Loucy (cell line): ENCODE measurements at regions not wholly inside any gene's neighbourhood (a gene's known extent, or its start where the extent isn't known, plus 50 kb on each side); places are given as distances from the start of the nearest gene placed in this dataset.

Source experiments
- H2AFZ ChIP-seq: fragments of 200-600 bp; sonication (generic); 2 replicates; pipeline ENCODE4 v1.6.0; 2016; ENCODE audit warnings: antibody characterized with exemption, mild to moderate bottlenecking, low read length, moderate library complexity
- H3F3A ChIP-seq: fragments of 200-600 bp; 2 replicates; pipeline ENCODE4 v1.6.0; 2016; ENCODE audit warnings: antibody characterized with exemption, low read depth, mild to moderate bottlenecking
- H3K27me3 ChIP-seq: fragments of 200-600 bp; sonication (generic); 2 replicates; pipeline ENCODE4 v1.6.1; 2014; ENCODE audit warnings: low read length, mild to moderate bottlenecking; ENCODE audit not compliant: insufficient read depth, poor library complexity, severe bottlenecking
- H3K36me3 ChIP-seq: fragments of 200-600 bp; sonication (generic); 2 replicates; pipeline ENCODE4 v1.6.1; 2016; ENCODE audit warnings: low read length; ENCODE audit not compliant: insufficient read depth
- H3K4me1 ChIP-seq: fragments of 200-600 bp; sonication (generic); 2 replicates; pipeline ENCODE4 v1.5.1; 2014; ENCODE audit warnings: low read length, mild to moderate bottlenecking; ENCODE audit not compliant: insufficient read depth, poor library complexity, severe bottlenecking
- H3K4me2 ChIP-seq: fragments of 200-600 bp; sonication (generic); 2 replicates; pipeline ENCODE4 v1.6.0; 2014; ENCODE audit warnings: antibody characterized with exemption, low read length, low read depth, mild to moderate bottlenecking; ENCODE audit not compliant: poor library complexity, severe bottlenecking
- H3K4me3 ChIP-seq: fragments of 200-600 bp; sonication (generic); 2 replicates; pipeline ENCODE4 v1.5.1; 2014; ENCODE audit warnings: low read length, mild to moderate bottlenecking, mixed read lengths; ENCODE audit not compliant: poor library complexity, severe bottlenecking
- H3K79me2 ChIP-seq: fragments of 200-600 bp; sonication (generic); 2 replicates; pipeline ENCODE4 v1.6.1; 2014; ENCODE audit warnings: low read length; ENCODE audit not compliant: insufficient read depth
- H3K9ac ChIP-seq: fragments of 200-600 bp; sonication (generic); 2 replicates; pipeline ENCODE4 v1.6.0; 2014; ENCODE audit warnings: mild to moderate bottlenecking, low read depth, low read length, moderate library complexity; ENCODE audit not compliant: poor library complexity, severe bottlenecking
- H3K9me2 ChIP-seq: fragments of 200-600 bp; sonication (generic); replicated peaks from 2 replicates; pipeline ENCODE4 v1.6.1; 2016; ENCODE audit warnings: low read depth, low read length, mixed read lengths
- H3K9me3 ChIP-seq: fragments of 200-600 bp; sonication (generic); 2 replicates; pipeline ENCODE4 v1.6.1; 2014; ENCODE audit warnings: mild to moderate bottlenecking, antibody characterized with exemption, low read length, low read depth; ENCODE audit not compliant: insufficient read depth
- H4K20me1 ChIP-seq: fragments of 200-600 bp; sonication (generic); 2 replicates; pipeline ENCODE4 v1.6.0; 2014; ENCODE audit warnings: antibody characterized with exemption, low read length, mild to moderate bottlenecking; ENCODE audit not compliant: insufficient read depth, poor library complexity, severe bottlenecking
- CTCF ChIP-seq: fragments of 200-600 bp; sonication (generic); conservative IDR thresholded peaks from 2 replicates; pipeline ENCODE4 v1.5.1; 2014; ENCODE audit warnings: mild to moderate bottlenecking, antibody characterized with exemption, low read length
- EZH2phosphoT487 ChIP-seq: fragments of 200-600 bp; IDR thresholded peaks from 2 replicates; pipeline ENCODE4 v1.6.1; 2018; ENCODE audit warnings: antibody characterized with exemption, mild to moderate bottlenecking, moderate library complexity, borderline replicate concordance

GRCh38 chr15:88976656-88977055 lies 63.5 kb upstream of the MFGE8 start:
- Histone ChIP-seq H3K9ac (no peak overlapping the region), H3F3A (no peaks in the 10 kb centered on the region), H3K4me1 (no peaks in the 10 kb centered on the region), H3K4me2 (no peak overlapping the region), H4K20me1 (no peaks in the 10 kb centered on the region), H3K9me2 (no peaks in the 10 kb centered on the region), H3K36me3 (no peaks in the 10 kb centered on the region), H3K79me2 (no peaks in the 10 kb centered on the region), H2AFZ (no peak overlapping the region), H3K27me3 (no peaks in the 10 kb centered on the region), H3K9me3 (no peaks in the 10 kb centered on the region), H3K4me3 (no peak overlapping the region)
- TF ChIP-seq EZH2phosphoT487, result no peak
- TF ChIP-seq CTCF, result no peak

- Histone ChIP-seq H3K9me2 (no peaks in the 10 kb centered on the region), H4K20me1 (no peaks in the 10 kb centered on the region), H3K4me1 (peaks cover 5% of the 10 kb centered on the region), H3K9me3 (no peaks in the 10 kb centered on the region), H2AFZ (no peak overlapping the region), H3F3A (no peaks in the 10 kb centered on the region), H3K4me2 (no peak overlapping the region), H3K36me3 (no peaks in the 10 kb centered on the region), H3K4me3 (no peak overlapping the region), H3K79me2 (no peaks in the 10 kb centered on the region), H3K9ac (no peak overlapping the region), H3K27me3 (no peaks in the 10 kb centered on the region)
- TF ChIP-seq EZH2phosphoT487 (no peak), CTCF (no peak)
These were observed 66.5 kb upstream of the MFGE8 start for GRCh38 chr15:88979674-88980073.

GRCh38 chr15:88980498-88980897 lies 67.3 kb upstream of the MFGE8 start:
- Histone ChIP-seq H3K9me3 (no peaks in the 10 kb centered on the region), H3F3A (no peaks in the 10 kb centered on the region), H3K4me2 (no peak overlapping the region), H3K9me2 (no peaks in the 10 kb centered on the region), H2AFZ (no peak overlapping the region), H3K79me2 (no peaks in the 10 kb centered on the region), H4K20me1 (no peaks in the 10 kb centered on the region), H3K9ac (no peak overlapping the region), H3K4me1 (peaks cover 5% of the 10 kb centered on the region), H3K4me3 (no peak overlapping the region), H3K27me3 (no peaks in the 10 kb centered on the region), H3K36me3 (no peaks in the 10 kb centered on the region)
- TF ChIP-seq CTCF (no peak), EZH2phosphoT487 (no peak)
